HFFc6 (cell line): ENCODE measurements at regions not wholly inside any gene's neighbourhood (a gene's known extent, or its start where the extent isn't known, plus 50 kb on each side); places are given as distances from the start of the nearest gene placed in this dataset.

ENCODE experiments used
- DNase-seq: peaks from one replicate; pipeline ENCODE4 v3.0.0-alpha.2; 2018
- H3K27ac Mint-ChIP-seq: 2 replicates; pipeline ENCODE4 v1.8.0; 2020; ENCODE audit warnings: mild to moderate bottlenecking, mixed read lengths
- H3K27me3 Mint-ChIP-seq: 2 replicates; pipeline ENCODE4 v1.8.0; 2021; ENCODE audit warnings: mild to moderate bottlenecking, moderate library complexity, mixed read lengths; ENCODE audit not compliant: insufficient read depth
- H3K36me3 Mint-ChIP-seq: 2 replicates; pipeline ENCODE4 v1.8.0; 2021; ENCODE audit warnings: low read depth, mixed read lengths
- H3K4me1 Mint-ChIP-seq: 2 replicates; pipeline ENCODE4 v1.8.0; 2020; ENCODE audit warnings: low read depth, mixed read lengths
- H3K4me3 Mint-ChIP-seq: 2 replicates; pipeline ENCODE4 v1.8.0; 2020; ENCODE audit warnings: mild to moderate bottlenecking, moderate library complexity, mixed read lengths
- H3K9me3 Mint-ChIP-seq: 2 replicates; pipeline ENCODE4 v1.8.0; 2020; ENCODE audit warnings: mild to moderate bottlenecking, mixed read lengths
- CTCF ChIP-seq: fragments of 200-600 bp; sonication (generic); IDR thresholded peaks from 2 replicates; pipeline ENCODE4 v1.5.0; 2021; ENCODE audit warnings: antibody characterized with exemption, mild to moderate bottlenecking

- H3K27ac Mint-ChIP-seq = no peak overlapping the region
- TF ChIP-seq CTCF = no peak
- H3K4me3 Mint-ChIP-seq = no peak overlapping the region
- no peaks in the 10 kb centered on the region for H3K36me3 Mint-ChIP-seq
- H3K4me1 Mint-ChIP-seq = peaks cover 25% of the 10 kb centered on the region
- DNase-seq = no peak
- H3K27me3 Mint-ChIP-seq = peaks cover 5% of the 10 kb centered on the region
- no peaks in the 10 kb centered on the region for H3K9me3 Mint-ChIP-seq
Measured at GRCh38 chr13:111048387-111048786, 66.7 kb upstream of the ARHGEF7 start.

- Mint-ChIP-seq H3K4me1 (peaks cover 29% of the 10 kb centered on the region), H3K27me3 (peaks cover 3% of the 10 kb centered on the region; the same call in 1 of the 2 replicates), H3K27ac (no peak overlapping the region), H3K9me3 (no peaks in the 10 kb centered on the region), H3K4me3 (no peak overlapping the region), H3K36me3 (no peaks in the 10 kb centered on the region)
- no peak for TF ChIP-seq CTCF
- DNase-seq = no peak
Measured at GRCh38 chr13:111047326-111047725, 67.8 kb upstream of the ARHGEF7 start.

- Mint-ChIP-seq H3K4me1 (peaks cover 29% of the 10 kb centered on the region), H3K4me3 (peak overlapping the region; percentile 40), H3K36me3 (no peaks in the 10 kb centered on the region), H3K27me3 (peaks cover 8% of the 10 kb centered on the region), H3K9me3 (no peaks in the 10 kb centered on the region), H3K27ac (peak overlapping the region; percentile 82)
- peak; percentile 60 for DNase-seq
- TF ChIP-seq CTCF = peak; percentile 71
Measured at GRCh38 chr13:111046590-111047141, 68.4 kb upstream of the ARHGEF7 start.

DNA sequence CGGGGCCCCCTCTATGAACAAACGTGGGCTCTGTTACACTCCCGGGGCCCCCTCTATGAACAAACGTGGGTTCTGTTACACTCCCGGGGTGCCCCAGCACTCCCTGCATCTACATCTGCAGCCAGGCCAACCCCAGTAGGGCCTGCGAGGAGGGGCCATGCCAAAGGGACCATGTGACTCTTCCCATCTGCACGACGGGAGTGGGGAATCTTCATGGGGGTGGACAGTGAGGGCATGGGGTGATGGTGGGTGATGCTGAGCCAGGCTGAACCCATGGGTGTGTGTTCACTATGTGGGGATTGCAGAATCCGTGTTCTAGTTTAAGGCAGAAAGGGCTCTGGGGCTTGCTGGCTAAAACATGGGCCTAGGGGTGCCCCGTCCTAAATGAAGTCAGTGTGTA, 69.9 kb upstream of the ARHGEF7 start:
- peaks cover 5% of the 10 kb centered on the region for H3K27me3 Mint-ChIP-seq
- no peak overlapping the region for H3K27ac Mint-ChIP-seq
- peaks cover 29% of the 10 kb centered on the region for H3K4me1 Mint-ChIP-seq

DNA sequence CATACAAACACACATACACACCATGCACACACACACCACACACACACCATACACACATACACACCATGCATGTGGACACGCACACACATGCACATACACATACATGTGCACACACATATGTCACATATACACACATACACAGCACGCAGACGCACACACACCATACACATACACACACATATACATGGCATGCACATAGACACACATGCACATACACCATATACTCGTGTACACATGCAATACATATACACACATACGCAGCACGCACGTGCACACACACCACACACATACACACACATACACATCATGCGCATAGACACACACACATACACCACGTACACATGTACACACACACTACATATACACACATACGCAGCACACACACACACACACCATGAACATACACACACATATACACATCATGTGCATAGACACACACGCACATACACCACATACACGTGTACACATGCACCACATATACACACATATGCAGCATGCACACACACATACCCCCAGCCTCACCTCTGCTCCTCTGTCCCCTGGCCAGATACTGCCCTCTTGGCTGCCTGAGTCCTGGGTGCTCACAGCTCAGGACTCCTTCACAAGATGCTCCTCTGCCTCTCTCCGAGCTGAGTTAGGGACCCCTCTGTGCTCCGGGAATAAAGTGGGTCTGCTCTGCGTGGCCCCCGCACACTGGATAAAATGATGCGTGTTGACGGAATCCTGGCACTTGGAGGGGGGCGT, 70.9 kb upstream of the ARHGEF7 start:
- DNase-seq = no peak
- Mint-ChIP-seq H3K27ac (peak overlapping the region; percentile 85), H3K9me3 (no peaks in the 10 kb centered on the region), H3K4me1 (peaks cover 29% of the 10 kb centered on the region), H3K36me3 (no peaks in the 10 kb centered on the region), H3K4me3 (no peak overlapping the region; the same call in 1 of the 2 replicates), H3K27me3 (peaks cover 5% of the 10 kb centered on the region)
- no peak for TF ChIP-seq CTCF

More for the DNA sequence above, 69.9 kb upstream of the ARHGEF7 start:
- H3K9me3 Mint-ChIP-seq = no peaks in the 10 kb centered on the region
- no peak for DNase-seq
- no peak overlapping the region for H3K4me3 Mint-ChIP-seq
- TF ChIP-seq CTCF = no peak
- H3K36me3 Mint-ChIP-seq = no peaks in the 10 kb centered on the region
